ENCODE measurements at regions not wholly inside any gene's neighbourhood (a gene's known extent, or its start where the extent isn't known, plus 50 kb on each side); places are given as distances from the start of the nearest gene placed in this dataset.

DNA sequence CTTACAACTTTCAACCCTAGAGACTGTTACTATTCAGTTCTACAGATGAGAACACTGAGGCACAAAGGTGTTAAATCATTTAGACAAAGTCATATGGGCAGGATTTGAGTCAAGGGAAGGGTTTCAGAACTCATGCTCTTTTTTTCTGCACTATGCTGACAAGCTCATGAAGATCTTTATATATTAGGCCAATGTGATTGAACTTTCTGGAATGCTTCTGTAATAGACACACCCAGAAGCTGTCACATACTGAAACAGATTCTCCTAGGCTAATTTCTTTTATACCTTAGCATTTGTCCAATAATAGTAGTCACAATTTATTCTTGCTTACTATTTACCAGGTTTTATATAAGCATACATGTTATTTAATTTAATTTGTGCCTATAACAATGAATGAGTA lies 164.0 kb downstream of the ALG10B start:
- intact Hi-C loops (cut with DNase I) = no loop called here
- H3K27ac ChIP-seq = no peak overlapping the region
- no peak for ATAC-seq
- no peaks in the 10 kb centered on the region for H3K27me3 ChIP-seq
- H3K36me3 ChIP-seq = no peaks in the 10 kb centered on the region
- H3K4me1 ChIP-seq = no peaks in the 10 kb centered on the region
- DNase-seq = no peak
- H3K9me3 ChIP-seq = peaks cover 0 to 3% (median 0%) of the 10 kb centered on the region in 11 donors
- TF ChIP-seq CTCF (IDR thresholded peaks at IDR 0.05) = no peak
- no peak overlapping the region for H3K4me3 ChIP-seq

- WGBS, 2 donors = 65 to 69% methylated on average over 2 of the region's 2 CpGs
- intact Hi-C loops (cut with DNase I) = no loop called here
- H3K9me3 ChIP-seq = peaks cover 0 to 3% (median 0%) of the 10 kb centered on the region in 11 donors
- no peak for DNase-seq
- H3K36me3 ChIP-seq = no peaks in the 10 kb centered on the region
- ATAC-seq = no peak
- no peak overlapping the region for H3K4me3 ChIP-seq
- no peak overlapping the region for H3K27ac ChIP-seq
- no peak for TF ChIP-seq CTCF (IDR thresholded peaks at IDR 0.05)
- no peaks in the 10 kb centered on the region for H3K4me1 ChIP-seq
- no peaks in the 10 kb centered on the region for H3K27me3 ChIP-seq
These were observed 168.4 kb downstream of the ALG10B start for GRCh38 chr12:38484821-38485449.

- no peak for DNase-seq
- ATAC-seq = no peak
- no peak overlapping the region for H3K4me3 ChIP-seq
- H3K36me3 ChIP-seq = no peaks in the 10 kb centered on the region
- no peaks in the 10 kb centered on the region for H3K27me3 ChIP-seq
- peaks cover 0 to 4% (median 0%) of the 10 kb centered on the region in 11 donors for H3K9me3 ChIP-seq
- H3K4me1 ChIP-seq = no peaks in the 10 kb centered on the region
- no peak for TF ChIP-seq CTCF (IDR thresholded peaks at IDR 0.05)
- intact Hi-C loops (cut with DNase I) = no loop called here
- H3K27ac ChIP-seq = no peak overlapping the region
- 72 to 81% methylated on average over 2 of the region's 2 CpGs for WGBS, 2 donors
These were observed 172.3 kb downstream of the ALG10B start for GRCh38 chr12:38488866-38489265.

GRCh38 chr12:38490073-38490472 lies 173.5 kb downstream of the ALG10B start:
- no peaks in the 10 kb centered on the region for H3K36me3 ChIP-seq
- DNase-seq (no peak), ATAC-seq (no peak)
- no peak overlapping the region for H3K4me3 ChIP-seq
- intact Hi-C loops (cut with DNase I) = no loop called here
- H3K27me3 ChIP-seq = no peaks in the 10 kb centered on the region
- TF ChIP-seq CTCF (IDR thresholded peaks at IDR 0.05) = no peak
- H3K27ac ChIP-seq = no peak overlapping the region
- H3K4me1 ChIP-seq = no peaks in the 10 kb centered on the region
- WGBS, 2 donors = 63 to 64% methylated on average over 5 of the region's 5 CpGs
- peaks cover 0 to 4% (median 0%) of the 10 kb centered on the region in 11 donors for H3K9me3 ChIP-seq

Measured in heart right ventricle (tissue), 16 donors.